ENCODE measurements at regions not wholly inside any gene's neighbourhood (a gene's known extent, or its start where the extent isn't known, plus 50 kb on each side); places are given as distances from the start of the nearest gene placed in this dataset.

DNA sequence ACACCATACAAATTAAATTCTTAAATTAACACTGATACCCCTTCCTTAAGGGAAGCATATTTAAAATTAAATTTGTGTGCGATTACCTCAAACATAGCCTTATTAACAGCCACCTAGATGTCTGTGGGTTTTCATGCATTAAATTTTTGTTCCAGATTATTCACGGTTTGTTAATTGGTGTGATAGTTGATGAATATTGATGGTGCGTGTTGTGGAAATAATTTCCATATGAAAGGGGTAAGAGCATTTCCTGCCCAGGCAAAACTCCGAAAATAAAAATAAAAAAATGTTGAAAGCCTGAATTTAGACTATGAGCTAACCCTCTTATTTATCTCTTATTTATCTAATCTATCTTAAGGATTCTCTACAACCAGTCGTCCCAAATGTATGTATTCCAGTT lies 679.3 kb upstream of the CELF2 start:
- TF ChIP-seq TCF4 (CRISPR knock-in tag; IDR thresholded peaks at IDR 0.05; ENCODE audit: borderline replicate concordance), result no peak
- no peak for TF ChIP-seq ZC3H10 (CRISPR knock-in tag; IDR thresholded peaks at IDR 0.05)
- TF ChIP-seq, protein P1, sequence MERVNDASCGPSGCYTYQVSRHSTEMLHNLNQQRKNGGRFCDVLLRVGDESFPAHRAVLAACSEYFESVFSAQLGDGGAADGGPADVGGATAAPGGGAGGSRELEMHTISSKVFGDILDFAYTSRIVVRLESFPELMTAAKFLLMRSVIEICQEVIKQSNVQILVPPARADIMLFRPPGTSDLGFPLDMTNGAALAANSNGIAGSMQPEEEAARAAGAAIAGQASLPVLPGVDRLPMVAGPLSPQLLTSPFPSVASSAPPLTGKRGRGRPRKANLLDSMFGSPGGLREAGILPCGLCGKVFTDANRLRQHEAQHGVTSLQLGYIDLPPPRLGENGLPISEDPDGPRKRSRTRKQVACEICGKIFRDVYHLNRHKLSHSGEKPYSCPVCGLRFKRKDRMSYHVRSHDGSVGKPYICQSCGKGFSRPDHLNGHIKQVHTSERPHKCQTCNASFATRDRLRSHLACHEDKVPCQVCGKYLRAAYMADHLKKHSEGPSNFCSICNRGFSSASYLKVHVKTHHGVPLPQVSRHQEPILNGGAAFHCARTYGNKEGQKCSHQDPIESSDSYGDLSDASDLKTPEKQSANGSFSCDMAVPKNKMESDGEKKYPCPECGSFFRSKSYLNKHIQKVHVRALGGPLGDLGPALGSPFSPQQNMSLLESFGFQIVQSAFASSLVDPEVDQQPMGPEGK (CRISPR knock-in tag; IDR thresholded peaks at IDR 0.05; ENCODE audit: borderline replicate concordance), result no peak
- TF ChIP-seq, protein P2, sequence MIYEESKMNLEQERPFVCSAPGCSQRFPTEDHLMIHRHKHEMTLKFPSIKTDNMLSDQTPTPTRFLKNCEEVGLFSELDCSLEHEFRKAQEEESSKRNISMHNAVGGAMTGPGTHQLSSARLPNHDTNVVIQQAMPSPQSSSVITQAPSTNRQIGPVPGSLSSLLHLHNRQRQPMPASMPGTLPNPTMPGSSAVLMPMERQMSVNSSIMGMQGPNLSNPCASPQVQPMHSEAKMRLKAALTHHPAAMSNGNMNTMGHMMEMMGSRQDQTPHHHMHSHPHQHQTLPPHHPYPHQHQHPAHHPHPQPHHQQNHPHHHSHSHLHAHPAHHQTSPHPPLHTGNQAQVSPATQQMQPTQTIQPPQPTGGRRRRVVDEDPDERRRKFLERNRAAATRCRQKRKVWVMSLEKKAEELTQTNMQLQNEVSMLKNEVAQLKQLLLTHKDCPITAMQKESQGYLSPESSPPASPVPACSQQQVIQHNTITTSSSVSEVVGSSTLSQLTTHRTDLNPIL (CRISPR knock-in tag; IDR thresholded peaks at IDR 0.05; ENCODE audit: low read depth), result no peak
- no peak for TF ChIP-seq TOX (CRISPR knock-in tag; IDR thresholded peaks at IDR 0.05; ENCODE audit: borderline replicate concordance)
- TF ChIP-seq ARNTL (CRISPR knock-in tag; IDR thresholded peaks at IDR 0.05; ENCODE audit: borderline replicate concordance, low read depth), result no peak
- TF ChIP-seq CSDC2 (CRISPR knock-in tag; IDR thresholded peaks at IDR 0.05), result no peak
- TF ChIP-seq ZNF565 (CRISPR knock-in tag; conservative IDR thresholded peaks at IDR 0.05; ENCODE audit: low read depth), result no peak
- TF ChIP-seq ZFP3 (CRISPR knock-in tag; IDR thresholded peaks at IDR 0.05), result no peak
